ENCODE measurements at regions not wholly inside any gene's neighbourhood (a gene's known extent, or its start where the extent isn't known, plus 50 kb on each side); places are given as distances from the start of the nearest gene placed in this dataset.

DNA sequence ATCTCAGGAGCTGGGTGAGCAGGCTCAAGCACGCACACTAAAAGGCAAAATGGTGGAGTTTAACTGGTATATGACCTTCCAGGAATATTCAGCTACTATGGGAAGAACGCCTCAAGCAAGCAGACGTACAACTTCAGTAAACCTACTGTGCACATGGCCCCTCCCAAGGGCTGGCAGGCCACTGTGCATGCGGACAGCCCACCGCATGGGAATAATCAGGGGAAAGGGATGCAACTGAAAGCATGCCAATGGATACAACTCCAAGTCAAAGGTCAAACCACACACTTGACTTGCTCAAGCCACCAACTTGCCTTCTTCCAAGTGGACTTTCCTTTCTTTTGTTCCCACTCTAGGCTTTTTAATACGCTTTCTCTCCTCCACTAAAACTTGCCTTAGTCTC, 121.6 kb upstream of the SNTG2 start:
- Histone ChIP-seq H4K20me1 (ENCODE audit: insufficient read depth, low read length) (no peaks in the 10 kb centered on the region), H3K9ac (ENCODE audit: low read length) (no peak overlapping the region), H3K4me2 (ENCODE audit: low read depth, low read length) (no peak overlapping the region), H2AFZ (ENCODE audit: low read length) (no peak overlapping the region), H3K27ac (ENCODE audit: low read length) (no peak overlapping the region), H3K9me3 (replicated peaks; ENCODE audit: insufficient read depth, low read length) (no peaks in the 10 kb centered on the region), H3K27me3 (replicated peaks; ENCODE audit: insufficient read depth, low read length) (no peaks in the 10 kb centered on the region), H3K79me2 (ENCODE audit: low read length) (no peaks in the 10 kb centered on the region), H3F3A (ENCODE audit: insufficient read depth, low read length) (no peaks in the 10 kb centered on the region), H3K9me2 (replicated peaks; ENCODE audit: insufficient read depth, low read length) (no peaks in the 10 kb centered on the region), H3K4me1 (ENCODE audit: low read length) (no peaks in the 10 kb centered on the region), H3K4me3 (ENCODE audit: low read length) (no peak overlapping the region), H3K36me3 (replicated peaks; ENCODE audit: insufficient read depth, low read length) (no peaks in the 10 kb centered on the region)
- no peak for DNase-seq
- TF ChIP-seq EZH2 (optimal IDR thresholded peaks at IDR 0.05; ENCODE audit: low read depth, low read length), result no peak
- TF ChIP-seq CTCF (IDR thresholded peaks at IDR 0.05; ENCODE audit: low read length), result no peak
- TF ChIP-seq EZH2phosphoT487 (IDR thresholded peaks at IDR 0.05; ENCODE audit: low read length), result no peak

GRCh38 chr2:824954-825353, 125.7 kb upstream of the SNTG2 start:
- H2AFZ ChIP-seq (ENCODE audit: low read length), result no peak overlapping the region
- H3K36me3 ChIP-seq (replicated peaks; ENCODE audit: insufficient read depth, low read length), result no peaks in the 10 kb centered on the region
- no peaks in the 10 kb centered on the region for H3K4me1 ChIP-seq (ENCODE audit: low read length)
- no peak for DNase-seq
- no peaks in the 10 kb centered on the region for H3K9me2 ChIP-seq (replicated peaks; ENCODE audit: insufficient read depth, low read length)
- H3K27ac ChIP-seq (ENCODE audit: low read length), result no peak overlapping the region
- no peak overlapping the region for H3K4me2 ChIP-seq (ENCODE audit: low read depth, low read length)
- no peak overlapping the region for H3K9ac ChIP-seq (ENCODE audit: low read length)
- H3K79me2 ChIP-seq (ENCODE audit: low read length), result no peaks in the 10 kb centered on the region
- H3K27me3 ChIP-seq (replicated peaks; ENCODE audit: insufficient read depth, low read length), result no peaks in the 10 kb centered on the region
- no peak overlapping the region for H3K4me3 ChIP-seq (ENCODE audit: low read length)
- no peaks in the 10 kb centered on the region for H4K20me1 ChIP-seq (ENCODE audit: insufficient read depth, low read length)
- H3F3A ChIP-seq (ENCODE audit: insufficient read depth, low read length), result no peaks in the 10 kb centered on the region
- TF ChIP-seq EZH2phosphoT487 (IDR thresholded peaks at IDR 0.05; ENCODE audit: low read length) (no peak), CTCF (IDR thresholded peaks at IDR 0.05; ENCODE audit: low read length) (no peak), EZH2 (optimal IDR thresholded peaks at IDR 0.05; ENCODE audit: low read depth, low read length) (no peak)
- no peaks in the 10 kb centered on the region for H3K9me3 ChIP-seq (replicated peaks; ENCODE audit: insufficient read depth, low read length)

DNA sequence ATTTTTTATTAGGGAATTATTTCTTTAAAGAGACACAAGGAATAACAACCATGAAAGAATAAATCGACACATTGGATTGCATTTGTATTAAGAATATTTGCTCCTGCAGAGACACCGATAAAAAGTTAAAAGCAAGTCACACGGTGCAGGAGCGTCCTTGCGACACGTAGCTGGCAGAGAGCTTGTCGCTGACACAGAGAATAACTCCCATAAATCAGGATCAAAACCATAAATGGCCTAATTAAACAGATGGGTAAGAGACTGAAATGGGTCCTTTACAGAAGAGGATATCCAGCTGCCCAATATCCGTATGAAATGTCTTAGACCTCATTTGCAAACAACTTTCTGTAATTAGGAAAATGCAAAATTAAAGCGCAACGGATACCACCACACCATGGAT, 126.1 kb upstream of the SNTG2 start:
- Histone ChIP-seq H3K9ac (ENCODE audit: low read length) (no peak overlapping the region), H3K79me2 (ENCODE audit: low read length) (no peaks in the 10 kb centered on the region), H3K27ac (ENCODE audit: low read length) (no peak overlapping the region), H3K27me3 (replicated peaks; ENCODE audit: insufficient read depth, low read length) (no peaks in the 10 kb centered on the region), H3K9me3 (replicated peaks; ENCODE audit: insufficient read depth, low read length) (no peaks in the 10 kb centered on the region), H3K4me2 (ENCODE audit: low read depth, low read length) (no peak overlapping the region), H3K36me3 (replicated peaks; ENCODE audit: insufficient read depth, low read length) (no peaks in the 10 kb centered on the region), H3K4me3 (ENCODE audit: low read length) (no peak overlapping the region), H3K4me1 (ENCODE audit: low read length) (no peaks in the 10 kb centered on the region), H3F3A (ENCODE audit: insufficient read depth, low read length) (no peaks in the 10 kb centered on the region), H4K20me1 (ENCODE audit: insufficient read depth, low read length) (no peaks in the 10 kb centered on the region), H2AFZ (ENCODE audit: low read length) (no peak overlapping the region), H3K9me2 (replicated peaks; ENCODE audit: insufficient read depth, low read length) (no peaks in the 10 kb centered on the region)
- no peak for DNase-seq
- no peak for TF ChIP-seq EZH2 (optimal IDR thresholded peaks at IDR 0.05; ENCODE audit: low read depth, low read length)
- TF ChIP-seq CTCF (IDR thresholded peaks at IDR 0.05; ENCODE audit: low read length), result no peak
- no peak for TF ChIP-seq EZH2phosphoT487 (IDR thresholded peaks at IDR 0.05; ENCODE audit: low read length)

Data from MM.1S (cell line).